Hippocampal formation (tissue), 2 donors: ENCODE measurements at regions not wholly inside any gene's neighbourhood (a gene's known extent, or its start where the extent isn't known, plus 50 kb on each side); places are given as distances from the start of the nearest gene placed in this dataset.

Experiments used
- DNase-seq, 2 donors: peaks; one replicate each; lab custom pipeline; 2025; lab: John Stamatoyannopoulos, UW

- no peak for DNase-seq
These were observed 322.2 kb downstream of the GPAT3 start for GRCh38 chr4:83858131-83858530.

GRCh38 chr4:83855044-83855443, 319.1 kb downstream of the GPAT3 start:
- DNase-seq, result no peak

GRCh38 chr4:83852085-83852451, 316.2 kb downstream of the GPAT3 start:
- DNase-seq, result no peak

GRCh38 chr4:83851261-83852084, 315.6 kb downstream of the GPAT3 start:
- DNase-seq, result no peak

- DNase-seq, result no peak
These were observed 314.5 kb downstream of the GPAT3 start for GRCh38 chr4:83850435-83850834.

- no peak for DNase-seq
These were observed 310.4 kb downstream of the GPAT3 start for GRCh38 chr4:83846193-83846830.

- DNase-seq, result no peak
These were observed 303.7 kb downstream of the GPAT3 start for GRCh38 chr4:83839615-83840014.

GRCh38 chr4:83837614-83838308, 301.9 kb downstream of the GPAT3 start:
- no peak for DNase-seq

GRCh38 chr4:83833920-83834319, 298.0 kb downstream of the GPAT3 start:
- DNase-seq, result no peak

GRCh38 chr4:83832110-83832825, 296.4 kb downstream of the GPAT3 start:
- no peak for DNase-seq

- DNase-seq, result no peak
These were observed 295.7 kb downstream of the GPAT3 start for GRCh38 chr4:83831588-83831987.

GRCh38 chr4:83830138-83830888, 294.4 kb downstream of the GPAT3 start:
- DNase-seq, result no peak

- DNase-seq, result no peak
These were observed 292.7 kb downstream of the GPAT3 start for GRCh38 chr4:83828601-83829000.

GRCh38 chr4:83821493-83821892, 285.6 kb downstream of the GPAT3 start:
- no peak for DNase-seq

- DNase-seq, result no peak
These were observed 283.7 kb downstream of the GPAT3 start for GRCh38 chr4:83819582-83819981.

GRCh38 chr4:83810428-83810827, 274.5 kb downstream of the GPAT3 start:
- DNase-seq, result no peak

- no peak for DNase-seq
These were observed 273.7 kb downstream of the GPAT3 start for GRCh38 chr4:83809581-83809980.

- DNase-seq, result no peak
These were observed 257.6 kb downstream of the GPAT3 start for GRCh38 chr4:83793481-83793880.

GRCh38 chr4:83785891-83786290, 250.0 kb downstream of the GPAT3 start:
- no peak for DNase-seq

GRCh38 chr4:83783215-83783614, 247.3 kb downstream of the GPAT3 start:
- DNase-seq, result no peak

GRCh38 chr4:83782591-83782990, 246.7 kb downstream of the GPAT3 start:
- DNase-seq, result no peak

GRCh38 chr4:83781434-83781833, 245.5 kb downstream of the GPAT3 start:
- DNase-seq, result no peak
